ENCODE measurements at regions not wholly inside any gene's neighbourhood (a gene's known extent, or its start where the extent isn't known, plus 50 kb on each side); places are given as distances from the start of the nearest gene placed in this dataset.

GRCh38 chr5:101520417-101520816, 617.3 kb upstream of the ST8SIA4 start:
- Mint-ChIP-seq H3K4me1 (no peaks in the 10 kb centered on the region), H3K9me3 (peaks cover 0 to 12% (median 3%) of the 10 kb centered on the region in 8 donors), H3K27ac (no peak overlapping the region), H3K27me3 (no peaks in the 10 kb centered on the region), H3K4me3 (no peak overlapping the region), H3K36me3 (no peaks in the 10 kb centered on the region)
- H3K36me3 ChIP-seq (ENCODE audit: insufficient read depth, low read length) = no peaks in the 10 kb centered on the region
- no peaks in the 10 kb centered on the region for H3K27me3 ChIP-seq (ENCODE audit: insufficient read depth, low read length)
- intact Hi-C loops (cut with micrococcal nuclease) = no loop called here
- no peak overlapping the region for H3K4me3 ChIP-seq (ENCODE audit: low read length in 2 of 2)
- H3K27ac ChIP-seq (ENCODE audit: low read depth, low read length) = no peak overlapping the region
- H3K9me3 ChIP-seq (ENCODE audit: control insufficient read depth in 1 of 2, low read length in 2 of 2) = no peaks in the 10 kb centered on the region
- ChIA-PET CTCF (ENCODE audit: partially characterized antibody) (no interaction called here), POLR2A (ENCODE audit: partially characterized antibody) (no interaction called here)
- no peak for DNase-seq
- H3K4me1 ChIP-seq (ENCODE audit: insufficient read depth, low read length) = no peaks in the 10 kb centered on the region

- Mint-ChIP-seq H3K4me1 (no peaks in the 10 kb centered on the region), H3K27ac (no peak overlapping the region), H3K4me3 (no peak overlapping the region), H3K27me3 (no peaks in the 10 kb centered on the region), H3K36me3 (no peaks in the 10 kb centered on the region), H3K9me3 (peaks cover 0 to 17% (median 3%) of the 10 kb centered on the region in 8 donors)
- intact Hi-C loops (cut with micrococcal nuclease) = no loop called here
- CTCF ChIA-PET (ENCODE audit: partially characterized antibody) = no interaction called here
- Histone ChIP-seq H3K36me3 (ENCODE audit: insufficient read depth, low read length) (no peaks in the 10 kb centered on the region), H3K27me3 (ENCODE audit: insufficient read depth, low read length) (no peaks in the 10 kb centered on the region), H3K4me3 (ENCODE audit: low read length in 2 of 2) (no peak overlapping the region), H3K9me3 (ENCODE audit: control insufficient read depth in 1 of 2, low read length in 2 of 2) (no peaks in the 10 kb centered on the region), H3K27ac (ENCODE audit: low read depth, low read length) (no peak overlapping the region), H3K4me1 (ENCODE audit: insufficient read depth, low read length) (no peaks in the 10 kb centered on the region)
- POLR2A ChIA-PET (ENCODE audit: partially characterized antibody) = no interaction called here
- no peak for DNase-seq
Observed at GRCh38 chr5:101517795-101518194, 614.7 kb upstream of the ST8SIA4 start.

GRCh38 chr5:101515721-101516120, 612.6 kb upstream of the ST8SIA4 start:
- H3K27me3 Mint-ChIP-seq = no peaks in the 10 kb centered on the region
- H3K27ac ChIP-seq (ENCODE audit: low read depth, low read length) = no peak overlapping the region
- H3K4me1 Mint-ChIP-seq = no peaks in the 10 kb centered on the region
- ChIA-PET POLR2A (ENCODE audit: partially characterized antibody) (no interaction called here), CTCF (ENCODE audit: partially characterized antibody) (no interaction called here)
- intact Hi-C loops (cut with micrococcal nuclease) = no loop called here
- H3K36me3 Mint-ChIP-seq = no peaks in the 10 kb centered on the region
- no peak for DNase-seq
- H3K27me3 ChIP-seq (ENCODE audit: insufficient read depth, low read length) = no peaks in the 10 kb centered on the region
- no peaks in the 10 kb centered on the region for H3K4me1 ChIP-seq (ENCODE audit: insufficient read depth, low read length)
- H3K27ac Mint-ChIP-seq = no peak overlapping the region
- H3K36me3 ChIP-seq (ENCODE audit: insufficient read depth, low read length) = no peaks in the 10 kb centered on the region
- H3K9me3 ChIP-seq (ENCODE audit: control insufficient read depth in 1 of 2, low read length in 2 of 2) = no peaks in the 10 kb centered on the region
- no peak overlapping the region for H3K4me3 ChIP-seq (ENCODE audit: low read length in 2 of 2)
- peaks cover 0 to 19% (median 3%) of the 10 kb centered on the region in 8 donors for H3K9me3 Mint-ChIP-seq
- H3K4me3 Mint-ChIP-seq = no peak overlapping the region

- H3K27me3 ChIP-seq (ENCODE audit: insufficient read depth, low read length) = no peaks in the 10 kb centered on the region
- no peak overlapping the region for H3K27ac Mint-ChIP-seq
- peaks cover 7 to 24% (median 17%) of the 10 kb centered on the region in 8 donors for H3K9me3 Mint-ChIP-seq
- CTCF ChIA-PET (ENCODE audit: partially characterized antibody) = no interaction called here
- H3K4me3 Mint-ChIP-seq = no peak overlapping the region
- intact Hi-C loops (cut with micrococcal nuclease) = no loop called here
- H3K4me1 Mint-ChIP-seq = no peaks in the 10 kb centered on the region
- H3K36me3 ChIP-seq (ENCODE audit: insufficient read depth, low read length) = no peaks in the 10 kb centered on the region
- no peaks in the 10 kb centered on the region for H3K9me3 ChIP-seq (ENCODE audit: control insufficient read depth in 1 of 2, low read length in 2 of 2)
- POLR2A ChIA-PET (ENCODE audit: partially characterized antibody) = no interaction called here
- H3K4me1 ChIP-seq (ENCODE audit: insufficient read depth, low read length) = no peaks in the 10 kb centered on the region
- no peaks in the 10 kb centered on the region for H3K27me3 Mint-ChIP-seq
- no peaks in the 10 kb centered on the region for H3K36me3 Mint-ChIP-seq
- no peak overlapping the region for H3K27ac ChIP-seq (ENCODE audit: low read depth, low read length)
- H3K4me3 ChIP-seq (ENCODE audit: low read length in 2 of 2) = no peak overlapping the region
- DNase-seq = no peak
Observed at GRCh38 chr5:101505891-101506570, 602.9 kb upstream of the ST8SIA4 start.

GRCh38 chr5:101482931-101483330, 579.8 kb upstream of the ST8SIA4 start:
- H3K36me3 Mint-ChIP-seq = no peaks in the 10 kb centered on the region
- Histone ChIP-seq H3K9me3 (ENCODE audit: control insufficient read depth in 1 of 2, low read length in 2 of 2) (no peaks in the 10 kb centered on the region), H3K4me1 (ENCODE audit: insufficient read depth, low read length) (no peaks in the 10 kb centered on the region), H3K27ac (ENCODE audit: low read depth, low read length) (no peak overlapping the region), H3K36me3 (ENCODE audit: insufficient read depth, low read length) (no peaks in the 10 kb centered on the region), H3K27me3 (ENCODE audit: insufficient read depth, low read length) (no peaks in the 10 kb centered on the region), H3K4me3 (ENCODE audit: low read length in 2 of 2) (no peak overlapping the region)
- CTCF ChIA-PET (ENCODE audit: partially characterized antibody) = no interaction called here
- POLR2A ChIA-PET (ENCODE audit: partially characterized antibody) = no interaction called here
- DNase-seq = peak in 1 of 5 donors; percentile 36
- no peaks in the 10 kb centered on the region for H3K4me1 Mint-ChIP-seq
- peaks cover 0 to 4% (median 0%) of the 10 kb centered on the region in 8 donors for H3K9me3 Mint-ChIP-seq
- intact Hi-C loops (cut with micrococcal nuclease) = no loop called here
- H3K4me3 Mint-ChIP-seq = no peak overlapping the region
- no peak overlapping the region for H3K27ac Mint-ChIP-seq
- no peaks in the 10 kb centered on the region for H3K27me3 Mint-ChIP-seq

- Histone ChIP-seq H3K4me1 (ENCODE audit: insufficient read depth, low read length) (no peaks in the 10 kb centered on the region), H3K27me3 (ENCODE audit: insufficient read depth, low read length) (no peaks in the 10 kb centered on the region), H3K9me3 (ENCODE audit: control insufficient read depth in 1 of 2, low read length in 2 of 2) (no peaks in the 10 kb centered on the region), H3K4me3 (ENCODE audit: low read length in 2 of 2) (no peak overlapping the region), H3K27ac (ENCODE audit: low read depth, low read length) (no peak overlapping the region), H3K36me3 (ENCODE audit: insufficient read depth, low read length) (no peaks in the 10 kb centered on the region)
- POLR2A ChIA-PET (ENCODE audit: partially characterized antibody) = no interaction called here
- H3K27ac Mint-ChIP-seq = no peak overlapping the region
- no peaks in the 10 kb centered on the region for H3K9me3 Mint-ChIP-seq
- no peak overlapping the region for H3K4me3 Mint-ChIP-seq
- no peaks in the 10 kb centered on the region for H3K4me1 Mint-ChIP-seq
- no peaks in the 10 kb centered on the region for H3K36me3 Mint-ChIP-seq
- no peak for DNase-seq
- intact Hi-C loops (cut with micrococcal nuclease) = no loop called here
- CTCF ChIA-PET (ENCODE audit: partially characterized antibody) = no interaction called here
- no peaks in the 10 kb centered on the region for H3K27me3 Mint-ChIP-seq
Observed at GRCh38 chr5:101473483-101473882, 570.4 kb upstream of the ST8SIA4 start.

GRCh38 chr5:101461455-101461854, 558.4 kb upstream of the ST8SIA4 start:
- ChIA-PET POLR2A (ENCODE audit: partially characterized antibody) (no interaction called here), CTCF (ENCODE audit: partially characterized antibody) (no interaction called here)
- no peaks in the 10 kb centered on the region for H3K27me3 ChIP-seq (ENCODE audit: insufficient read depth, low read length)
- intact Hi-C loops (cut with micrococcal nuclease) = no loop called here
- no peaks in the 10 kb centered on the region for H3K9me3 Mint-ChIP-seq
- H3K27ac ChIP-seq (ENCODE audit: low read depth, low read length) = no peak overlapping the region
- H3K4me1 Mint-ChIP-seq = no peaks in the 10 kb centered on the region
- no peaks in the 10 kb centered on the region for H3K27me3 Mint-ChIP-seq
- DNase-seq = no peak
- H3K4me3 ChIP-seq (ENCODE audit: low read length in 2 of 2) = no peak overlapping the region
- H3K36me3 ChIP-seq (ENCODE audit: insufficient read depth, low read length) = no peaks in the 10 kb centered on the region
- H3K36me3 Mint-ChIP-seq = no peaks in the 10 kb centered on the region
- H3K4me3 Mint-ChIP-seq = no peak overlapping the region
- H3K27ac Mint-ChIP-seq = no peak overlapping the region
- H3K4me1 ChIP-seq (ENCODE audit: insufficient read depth, low read length) = no peaks in the 10 kb centered on the region
- no peaks in the 10 kb centered on the region for H3K9me3 ChIP-seq (ENCODE audit: control insufficient read depth in 1 of 2, low read length in 2 of 2)

- Mint-ChIP-seq H3K4me3 (no peak overlapping the region), H3K4me1 (no peaks in the 10 kb centered on the region), H3K27ac (no peak overlapping the region), H3K27me3 (no peaks in the 10 kb centered on the region), H3K9me3 (no peaks in the 10 kb centered on the region), H3K36me3 (no peaks in the 10 kb centered on the region)
- intact Hi-C loops (cut with micrococcal nuclease) = no loop called here
- Histone ChIP-seq H3K9me3 (ENCODE audit: control insufficient read depth in 1 of 2, low read length in 2 of 2) (no peaks in the 10 kb centered on the region), H3K4me1 (ENCODE audit: insufficient read depth, low read length) (no peaks in the 10 kb centered on the region), H3K27ac (ENCODE audit: low read depth, low read length) (no peak overlapping the region), H3K27me3 (ENCODE audit: insufficient read depth, low read length) (no peaks in the 10 kb centered on the region), H3K4me3 (ENCODE audit: low read length in 2 of 2) (no peak overlapping the region), H3K36me3 (ENCODE audit: insufficient read depth, low read length) (no peaks in the 10 kb centered on the region)
- DNase-seq = no peak
- ChIA-PET POLR2A (ENCODE audit: partially characterized antibody) (no interaction called here), CTCF (ENCODE audit: partially characterized antibody) (no interaction called here)
Observed at GRCh38 chr5:101458587-101458986, 555.5 kb upstream of the ST8SIA4 start.
